ENCODE measurements at regions not wholly inside any gene's neighbourhood (a gene's known extent, or its start where the extent isn't known, plus 50 kb on each side); places are given as distances from the start of the nearest gene placed in this dataset.

DNA sequence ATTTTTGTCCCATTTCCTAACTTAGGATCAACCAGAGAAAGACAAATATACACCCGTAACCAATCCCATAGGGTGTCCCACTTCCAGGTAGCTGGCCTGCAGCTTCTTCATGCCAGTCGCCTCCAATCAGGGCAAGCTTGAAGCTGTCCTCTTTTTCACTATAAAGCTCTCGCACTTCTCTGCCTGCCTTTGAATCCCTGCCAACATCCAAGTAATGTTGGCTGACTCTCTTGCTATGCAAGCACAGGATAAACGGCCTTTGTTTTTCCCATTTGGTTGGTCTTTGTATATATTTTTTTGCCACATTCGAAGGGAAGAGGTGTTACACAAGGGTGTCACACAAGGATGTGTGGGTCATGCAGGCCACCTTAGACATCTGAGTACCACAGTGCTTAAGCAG is 388.8 kb downstream of the CBLN2 start:
- TF ChIP-seq, protein P1, sequence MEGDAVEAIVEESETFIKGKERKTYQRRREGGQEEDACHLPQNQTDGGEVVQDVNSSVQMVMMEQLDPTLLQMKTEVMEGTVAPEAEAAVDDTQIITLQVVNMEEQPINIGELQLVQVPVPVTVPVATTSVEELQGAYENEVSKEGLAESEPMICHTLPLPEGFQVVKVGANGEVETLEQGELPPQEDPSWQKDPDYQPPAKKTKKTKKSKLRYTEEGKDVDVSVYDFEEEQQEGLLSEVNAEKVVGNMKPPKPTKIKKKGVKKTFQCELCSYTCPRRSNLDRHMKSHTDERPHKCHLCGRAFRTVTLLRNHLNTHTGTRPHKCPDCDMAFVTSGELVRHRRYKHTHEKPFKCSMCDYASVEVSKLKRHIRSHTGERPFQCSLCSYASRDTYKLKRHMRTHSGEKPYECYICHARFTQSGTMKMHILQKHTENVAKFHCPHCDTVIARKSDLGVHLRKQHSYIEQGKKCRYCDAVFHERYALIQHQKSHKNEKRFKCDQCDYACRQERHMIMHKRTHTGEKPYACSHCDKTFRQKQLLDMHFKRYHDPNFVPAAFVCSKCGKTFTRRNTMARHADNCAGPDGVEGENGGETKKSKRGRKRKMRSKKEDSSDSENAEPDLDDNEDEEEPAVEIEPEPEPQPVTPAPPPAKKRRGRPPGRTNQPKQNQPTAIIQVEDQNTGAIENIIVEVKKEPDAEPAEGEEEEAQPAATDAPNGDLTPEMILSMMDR (IDR thresholded peaks at IDR 0.05): no peak

DNA sequence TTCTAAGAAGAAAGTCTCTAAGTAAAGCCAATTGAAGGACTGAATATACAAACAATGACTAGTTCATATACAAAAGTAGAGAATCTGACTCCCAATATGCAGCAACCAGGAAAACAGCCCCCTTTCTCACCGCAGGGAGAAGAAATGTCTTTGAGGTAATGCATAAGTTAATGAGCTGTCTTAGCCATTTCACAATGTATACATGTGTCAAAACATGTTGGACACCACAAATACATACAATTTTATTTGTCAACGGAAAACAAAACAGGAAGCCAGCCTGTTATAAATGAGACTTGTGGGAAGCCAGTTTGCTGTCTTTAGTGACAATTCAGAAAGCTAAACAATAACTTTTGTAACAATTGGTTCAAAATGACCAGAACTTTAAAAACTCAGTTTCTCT is 389.2 kb downstream of the CBLN2 start:
- TF ChIP-seq, protein P1 (IDR thresholded peaks at IDR 0.05): no peak

DNA sequence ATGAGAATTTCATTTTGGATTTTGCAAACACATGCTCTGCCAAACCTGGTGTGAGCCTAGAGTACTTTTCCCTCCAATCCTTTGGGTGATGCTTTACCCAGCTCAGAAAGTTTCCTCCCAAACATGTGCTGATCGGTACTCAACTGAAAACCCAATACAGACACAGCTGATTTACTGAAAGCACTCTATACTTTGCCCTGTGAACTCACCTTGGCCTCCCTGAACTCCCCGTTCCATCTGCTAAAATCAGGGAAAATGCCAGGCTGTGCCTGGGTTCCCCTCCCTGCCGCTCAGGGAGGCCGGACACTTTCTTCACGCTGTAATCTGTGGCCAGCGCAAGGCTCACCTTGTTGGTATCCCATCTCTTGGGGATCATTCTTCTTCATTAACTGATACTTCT is 391.2 kb downstream of the CBLN2 start:
- TF ChIP-seq, protein P1 (IDR thresholded peaks at IDR 0.05): no peak

DNA sequence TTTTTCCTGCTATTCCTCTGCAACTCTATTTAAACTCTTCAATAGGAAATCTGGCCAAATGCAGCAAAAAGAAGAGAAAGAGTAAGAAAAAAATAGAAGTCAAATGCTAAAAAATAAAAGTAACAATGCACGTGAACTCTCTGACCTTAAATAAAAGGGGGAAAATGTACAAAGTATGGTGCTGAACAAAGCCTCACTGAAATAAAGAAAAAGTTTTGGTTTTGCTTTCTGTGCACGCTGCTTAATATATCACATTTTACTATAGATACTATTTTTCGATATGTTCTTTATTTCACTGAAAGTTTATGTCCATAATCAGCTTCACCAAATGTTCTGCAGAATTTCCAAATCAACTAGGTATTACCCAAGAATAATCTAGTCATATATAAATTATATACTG is 396.3 kb downstream of the CBLN2 start:
- TF ChIP-seq, protein P1 (IDR thresholded peaks at IDR 0.05): no peak

DNA sequence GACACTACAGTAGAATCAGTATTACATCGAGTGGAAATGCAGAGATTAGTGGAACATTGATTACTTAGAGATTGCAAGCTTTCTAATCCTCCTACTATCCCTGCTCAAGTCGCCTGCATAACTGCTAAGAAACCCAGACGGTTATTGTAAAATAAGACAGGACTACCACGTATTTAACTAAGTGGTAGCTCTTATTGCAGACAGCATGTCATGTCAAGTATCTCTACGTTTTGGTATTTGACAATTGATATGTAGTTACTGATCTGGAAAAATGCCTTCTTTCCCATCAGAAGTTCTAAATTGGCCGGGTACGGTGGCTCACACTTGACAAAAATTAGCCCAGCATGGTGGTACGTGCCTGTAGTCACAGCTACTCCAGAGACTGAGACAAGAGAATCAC is 404.1 kb downstream of the CBLN2 start:
- TF ChIP-seq, protein P1 (IDR thresholded peaks at IDR 0.05): no peak

DNA sequence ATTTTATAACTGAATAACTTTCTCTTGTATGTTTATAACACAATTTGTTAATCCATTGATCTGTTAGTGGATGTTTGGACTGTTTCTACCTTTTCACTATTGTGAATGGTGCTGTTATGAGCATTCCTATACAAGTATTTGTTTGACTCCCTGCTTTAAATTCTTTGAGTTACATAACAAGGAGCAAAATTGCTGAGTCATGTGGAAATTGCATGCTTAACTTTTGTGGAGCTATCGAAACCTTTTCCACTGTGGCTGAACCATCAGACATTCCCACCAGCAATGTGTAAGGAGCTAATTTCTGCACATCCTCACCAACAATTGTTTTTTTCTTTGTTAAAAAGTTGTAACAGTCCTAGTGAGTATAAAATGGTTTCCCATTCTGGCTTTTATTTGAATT is 415.5 kb downstream of the CBLN2 start:
- TF ChIP-seq, protein P1 (IDR thresholded peaks at IDR 0.05): no peak

DNA sequence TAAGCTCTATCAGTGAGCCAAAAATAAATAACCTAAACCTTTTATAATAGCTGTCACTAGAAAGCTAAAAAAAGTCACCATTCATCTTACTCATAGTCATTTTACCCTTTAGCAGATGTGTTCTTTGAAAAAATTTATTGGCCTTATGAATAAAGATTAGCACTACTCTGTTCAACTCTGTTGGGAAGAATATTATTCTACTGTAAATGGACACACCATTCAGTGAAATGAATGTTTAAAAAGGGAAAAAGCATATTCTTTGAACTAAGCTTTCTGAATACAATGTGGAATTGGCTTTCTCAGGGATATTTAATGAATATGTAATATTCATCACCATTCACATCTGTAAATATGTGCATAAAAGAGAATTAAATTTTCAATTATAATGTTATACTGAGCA is 422.0 kb downstream of the CBLN2 start:
- TF ChIP-seq, protein P1 (IDR thresholded peaks at IDR 0.05): no peak

DNA sequence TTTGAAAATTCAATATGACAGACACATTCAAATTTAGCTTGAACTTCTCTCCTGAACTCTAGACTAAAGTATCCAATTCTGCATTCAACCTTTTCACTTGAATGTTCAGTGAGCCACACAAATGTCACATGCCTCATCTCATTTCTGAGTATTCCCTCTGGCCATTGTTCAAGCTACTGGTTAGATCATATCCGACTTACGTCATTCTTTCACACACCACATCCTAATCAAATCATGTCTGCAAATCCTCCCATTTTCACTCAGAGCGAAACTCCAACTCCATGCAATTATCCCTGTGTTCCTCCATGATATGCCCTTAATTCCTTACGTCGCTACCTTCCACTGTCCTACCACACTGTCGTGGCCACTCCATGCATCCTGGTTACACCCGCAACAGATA is 425.1 kb downstream of the CBLN2 start:
- TF ChIP-seq, protein P1 (IDR thresholded peaks at IDR 0.05): no peak
